ENCODE measurements at regions not wholly inside any gene's neighbourhood (a gene's known extent, or its start where the extent isn't known, plus 50 kb on each side); places are given as distances from the start of the nearest gene placed in this dataset.

DNA sequence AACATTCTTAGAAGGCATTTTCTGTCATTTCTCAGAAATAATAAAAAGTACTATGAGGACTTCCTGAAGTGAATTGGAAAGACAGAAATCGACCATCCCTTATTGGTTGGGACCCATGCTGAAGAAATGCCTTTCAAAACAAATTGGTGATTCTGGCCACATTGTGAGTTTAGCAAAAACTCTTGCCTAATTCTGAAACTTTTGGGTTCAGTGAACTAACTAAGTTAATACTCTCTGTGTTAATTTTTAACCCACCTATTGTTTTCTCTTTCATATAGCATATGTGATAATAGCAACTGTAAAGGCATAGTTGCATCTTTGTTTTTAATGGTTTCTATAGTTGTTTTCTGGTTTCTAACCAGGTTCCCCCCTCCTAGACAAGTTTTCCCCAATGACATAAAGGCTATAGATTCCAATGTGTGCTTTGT is 129.3 kb upstream of the FAT1 start:
- no peaks in the 10 kb centered on the region for H3K79me2 ChIP-seq (ENCODE audit: insufficient read depth, low read length)
- no peak overlapping the region for H3K9ac ChIP-seq (ENCODE audit: extremely low read depth, insufficient read length, low read length)
- H3K56ac ChIP-seq (ENCODE audit: insufficient read length, low read depth, low read length), result no peak overlapping the region
- Mint-ChIP-seq H3K27me3 (ENCODE audit: low read depth) (no peaks in the 10 kb centered on the region), H3K4me3 (no peak overlapping the region), H3K4me1 (peaks cover 3 to 4% of the 10 kb centered on the region in 2 experiments; a peak in 1 of 4 replicates), H3K27ac (no peak overlapping the region; a peak in 1 of 7 replicates), H3K36me3 (ENCODE audit: insufficient read depth in 1 of 3, low read depth in 3 of 3) (peaks cover 2 to 19% (median 10%) of the 10 kb centered on the region in 3 experiments; a peak in 5 of 7 replicates), H3K9me3 (peaks cover 14 to 20% of the 10 kb centered on the region in 2 experiments)
- no peak overlapping the region for H4K5ac ChIP-seq (ENCODE audit: insufficient read length, low read depth, low read length)
- H2BK15ac ChIP-seq (ENCODE audit: low read depth, low read length), result no peak overlapping the region
- no peak overlapping the region for H3K18ac ChIP-seq (ENCODE audit: insufficient read length, low read depth, low read length)
- no peak for DNase-seq
- no peak overlapping the region for H3K14ac ChIP-seq (ENCODE audit: insufficient read depth, low read length)
- no peak overlapping the region for H4K8ac ChIP-seq (replicated peaks; ENCODE audit: insufficient read length, low read depth, low read length)
- WGBS (ENCODE audit: extremely low coverage, insufficient read length, low lambda C conversion rate), result no CpG with 5 or more reads among the region's 1 CpG
- H3T11ph ChIP-seq (ENCODE audit: low read length), result no peak overlapping the region
- no peak overlapping the region for H2BK120ac ChIP-seq (ENCODE audit: low read depth, low read length, poor library complexity, severe bottlenecking)
- H3K23me2 ChIP-seq (ENCODE audit: insufficient read length, low read depth, low read length, poor library complexity, severe bottlenecking), result no peaks in the 10 kb centered on the region
- H2BK20ac ChIP-seq (ENCODE audit: low read depth, low read length, poor library complexity, severe bottlenecking), result no peak overlapping the region
- H3K4me1 ChIP-seq (ENCODE audit: insufficient read depth, low read length), result no peaks in the 10 kb centered on the region
- no peak overlapping the region for H2AK5ac ChIP-seq (ENCODE audit: insufficient read length, low read length)
- H3K27ac ChIP-seq (ENCODE audit: insufficient read length, low read depth, low read length), result no peak overlapping the region
- no peaks in the 10 kb centered on the region for H4K20me1 ChIP-seq (ENCODE audit: control insufficient read depth, insufficient read depth, insufficient read length)
- no peak overlapping the region for H3K4me2 ChIP-seq (ENCODE audit: insufficient read depth, insufficient read length, low read length)
- H3K27me3 ChIP-seq (ENCODE audit: insufficient read depth, low read length), result no peaks in the 10 kb centered on the region
- no peak overlapping the region for H3K4ac ChIP-seq (ENCODE audit: low read depth, low read length)
- H3K23ac ChIP-seq (ENCODE audit: insufficient read length, low read depth, low read length), result no peak overlapping the region
- H4K91ac ChIP-seq (ENCODE audit: insufficient read length, low read depth, low read length), result no peak overlapping the region
- TF ChIP-seq, protein P1, sequence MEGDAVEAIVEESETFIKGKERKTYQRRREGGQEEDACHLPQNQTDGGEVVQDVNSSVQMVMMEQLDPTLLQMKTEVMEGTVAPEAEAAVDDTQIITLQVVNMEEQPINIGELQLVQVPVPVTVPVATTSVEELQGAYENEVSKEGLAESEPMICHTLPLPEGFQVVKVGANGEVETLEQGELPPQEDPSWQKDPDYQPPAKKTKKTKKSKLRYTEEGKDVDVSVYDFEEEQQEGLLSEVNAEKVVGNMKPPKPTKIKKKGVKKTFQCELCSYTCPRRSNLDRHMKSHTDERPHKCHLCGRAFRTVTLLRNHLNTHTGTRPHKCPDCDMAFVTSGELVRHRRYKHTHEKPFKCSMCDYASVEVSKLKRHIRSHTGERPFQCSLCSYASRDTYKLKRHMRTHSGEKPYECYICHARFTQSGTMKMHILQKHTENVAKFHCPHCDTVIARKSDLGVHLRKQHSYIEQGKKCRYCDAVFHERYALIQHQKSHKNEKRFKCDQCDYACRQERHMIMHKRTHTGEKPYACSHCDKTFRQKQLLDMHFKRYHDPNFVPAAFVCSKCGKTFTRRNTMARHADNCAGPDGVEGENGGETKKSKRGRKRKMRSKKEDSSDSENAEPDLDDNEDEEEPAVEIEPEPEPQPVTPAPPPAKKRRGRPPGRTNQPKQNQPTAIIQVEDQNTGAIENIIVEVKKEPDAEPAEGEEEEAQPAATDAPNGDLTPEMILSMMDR (conservative IDR thresholded peaks at IDR 0.05), result no peak
- no peak overlapping the region for H2BK5ac ChIP-seq (ENCODE audit: insufficient read length, low read length)
- no peaks in the 10 kb centered on the region for H3K9me3 ChIP-seq (ENCODE audit: control insufficient read depth, low read depth, low read length)
- no peak overlapping the region for H2AFZ ChIP-seq (ENCODE audit: low read length)
- no peak overlapping the region for H2BK12ac ChIP-seq (ENCODE audit: insufficient read length, low read depth, low read length)
- H3K79me1 ChIP-seq (ENCODE audit: insufficient read depth, low read depth, low read length, poor library complexity, severe bottlenecking), result no peaks in the 10 kb centered on the region
